Adrenal gland (tissue), 5 donors: ENCODE measurements at regions not wholly inside any gene's neighbourhood (a gene's known extent, or its start where the extent isn't known, plus 50 kb on each side); places are given as distances from the start of the nearest gene placed in this dataset.

Experiments
- CTCF ChIP-seq, 6 experiments: fragments of 450-650 bp in 4 of 6; fragments of 200-600 bp in 2 of 6; sonication (generic) in 1 of 6; IDR thresholded peaks; 1 replicate in 5 of 6; 2 replicates in 1 of 6; pipeline versions ENCODE4 v1.5.1 to v1.8.0; 2016 to 2021; ENCODE audit warnings: antibody characterized with exemption in 6 of 6, mild to moderate bottlenecking in 2 of 6, moderate library complexity in 1 of 6
- POLR2A ChIP-seq, 2 donors: fragments of 450-650 bp; IDR thresholded peaks; one replicate each; pipeline ENCODE4 v1.6.1; 2017; ENCODE audit warnings: antibody characterized with exemption in 2 of 2, mild to moderate bottlenecking in 2 of 2, moderate library complexity in 1 of 2
- donor health status: DM: no; HTN: no; CAD: no.

- TF ChIP-seq CTCF (IDR thresholded peaks at IDR 0.05) (no peak), POLR2A (IDR thresholded peaks at IDR 0.05) (no peak)
These were observed 150.2 kb upstream of the AKR1E2 start for GRCh38 chr10:4675808-4676207.
